ENCODE measurements at regions not wholly inside any gene's neighbourhood (a gene's known extent, or its start where the extent isn't known, plus 50 kb on each side); places are given as distances from the start of the nearest gene placed in this dataset.
"Not testable (repeated sequence)": the region's sequence is repeated elsewhere in the genome, so short reads cannot be mapped to it uniquely, and the experiment has no call there.

GRCh38 chr17:77840513-77841165 lies 117.9 kb upstream of the TNRC6C start:
- Histone ChIP-seq H3K4me3 (no peak overlapping the region), H3K9me3 (no peaks in the 10 kb centered on the region), H3K36me3 (no peaks in the 10 kb centered on the region), H3K27me3 (no peaks in the 10 kb centered on the region), H3K27ac (no peak overlapping the region), H3K4me1 (peaks cover 7% of the 10 kb centered on the region)
- DNase-seq (ENCODE audit: extremely low spot score in 2 of 2), result no peak
- no peak for TF ChIP-seq POLR2A (IDR thresholded peaks at IDR 0.05)
- TF ChIP-seq CTCF (IDR thresholded peaks at IDR 0.05), result no peak
- TF ChIP-seq POLR2AphosphoS5 (IDR thresholded peaks at IDR 0.05; ENCODE audit: insufficient read depth in 1 of 2, low read depth in 1 of 2), result no peak
- intact Hi-C loops (cut with DNase I), result no loop called here

GRCh38 chr17:77841742-77842527 lies 116.6 kb upstream of the TNRC6C start:
- Histone ChIP-seq H3K9me3 (no peaks in the 10 kb centered on the region), H3K27me3 (no peaks in the 10 kb centered on the region), H3K36me3 (no peaks in the 10 kb centered on the region), H3K4me1 (peaks cover 7% of the 10 kb centered on the region), H3K4me3 (no peak overlapping the region), H3K27ac (no peak overlapping the region)
- no peak for DNase-seq (ENCODE audit: extremely low spot score in 2 of 2)
- intact Hi-C loops (cut with DNase I), result no loop called here
- TF ChIP-seq POLR2A (IDR thresholded peaks at IDR 0.05) (no peak), POLR2AphosphoS5 (IDR thresholded peaks at IDR 0.05; ENCODE audit: insufficient read depth in 1 of 2, low read depth in 1 of 2) (no peak), CTCF (IDR thresholded peaks at IDR 0.05) (no peak)

GRCh38 chr17:77842528-77843147 lies 115.9 kb upstream of the TNRC6C start:
- Histone ChIP-seq H3K4me1 (peaks cover 7% of the 10 kb centered on the region), H3K36me3 (no peaks in the 10 kb centered on the region), H3K9me3 (no peaks in the 10 kb centered on the region), H3K4me3 (no peak overlapping the region), H3K27me3 (no peaks in the 10 kb centered on the region), H3K27ac (no peak overlapping the region)
- intact Hi-C loops (cut with DNase I), result no loop called here
- no peak for DNase-seq (ENCODE audit: extremely low spot score in 2 of 2)
- TF ChIP-seq POLR2A (IDR thresholded peaks at IDR 0.05), result no peak
- TF ChIP-seq POLR2AphosphoS5 (IDR thresholded peaks at IDR 0.05; ENCODE audit: insufficient read depth in 1 of 2, low read depth in 1 of 2), result no peak
- no peak for TF ChIP-seq CTCF (IDR thresholded peaks at IDR 0.05)

- intact Hi-C loops (cut with DNase I); DNase-seq (ENCODE audit: extremely low spot score in 2 of 2); H3K27ac ChIP-seq; H3K4me3 ChIP-seq; H3K9me3 ChIP-seq; H3K36me3 ChIP-seq; H3K4me1 ChIP-seq; H3K27me3 ChIP-seq: not testable (repeated sequence)
Measured at GRCh38 chr17:77843255-77843895, 115.1 kb upstream of the TNRC6C start.

- Histone ChIP-seq H3K27me3 (no peaks in the 10 kb centered on the region), H3K4me3 (no peak overlapping the region), H3K4me1 (peaks cover 7% of the 10 kb centered on the region), H3K27ac (no peak overlapping the region), H3K36me3 (no peaks in the 10 kb centered on the region), H3K9me3 (no peaks in the 10 kb centered on the region)
- intact Hi-C loops (cut with DNase I), result no loop called here
- TF ChIP-seq POLR2AphosphoS5 (IDR thresholded peaks at IDR 0.05; ENCODE audit: insufficient read depth in 1 of 2, low read depth in 1 of 2) (no peak), CTCF (IDR thresholded peaks at IDR 0.05) (no peak), POLR2A (IDR thresholded peaks at IDR 0.05) (no peak)
- no peak for DNase-seq (ENCODE audit: extremely low spot score in 2 of 2)
Measured at GRCh38 chr17:77843896-77844295, 114.6 kb upstream of the TNRC6C start.

Data from vagina (tissue), 2 donors.